NCI-H526 treated with DMSO at 0.1 percent for 48 hours (cell line): ENCODE measurements at regions not wholly inside any gene's neighbourhood (a gene's known extent, or its start where the extent isn't known, plus 50 kb on each side); places are given as distances from the start of the nearest gene placed in this dataset.

Experiments
- DNase-seq: peaks from one replicate; lab custom pipeline; 2025; lab: John Stamatoyannopoulos, UW

- peak; percentile 2 for DNase-seq
These were observed 968.5 kb upstream of the GJE1 start for GRCh38 chr6:141164042-141164743.

- no peak for DNase-seq
These were observed 969.6 kb upstream of the GJE1 start for GRCh38 chr6:141163107-141163506.

GRCh38 chr6:141158740-141159139 is 974.0 kb upstream of the GJE1 start:
- DNase-seq: no peak

GRCh38 chr6:141153563-141153962 is 979.2 kb upstream of the GJE1 start:
- DNase-seq: no peak

- no peak for DNase-seq
These were observed 979.8 kb upstream of the GJE1 start for GRCh38 chr6:141152951-141153350.

GRCh38 chr6:141151710-141152417 is 980.9 kb upstream of the GJE1 start:
- DNase-seq: no peak

GRCh38 chr6:141141870-141142269 is 990.9 kb upstream of the GJE1 start:
- no peak for DNase-seq

- DNase-seq: no peak
These were observed 991.8 kb upstream of the GJE1 start for GRCh38 chr6:141140905-141141304.

GRCh38 chr6:141139461-141139860 is 993.3 kb upstream of the GJE1 start:
- no peak for DNase-seq

GRCh38 chr6:141134723-141135122 is 998.0 kb upstream of the GJE1 start:
- no peak for DNase-seq

- DNase-seq: no peak
These were observed 998.9 kb upstream of the GJE1 start for GRCh38 chr6:141133836-141134235.

- no peak for DNase-seq
These were observed 999.4 kb upstream of the GJE1 start for GRCh38 chr6:141133346-141133745.

- no peak for DNase-seq
These were observed 1001.1 kb upstream of the GJE1 start for GRCh38 chr6:141131616-141132015.

- no peak for DNase-seq
These were observed 1009.2 kb upstream of the GJE1 start for GRCh38 chr6:141123497-141123896.

- no peak for DNase-seq
These were observed 1009.7 kb upstream of the GJE1 start for GRCh38 chr6:141123049-141123448.

GRCh38 chr6:141118991-141119390 is 1013.7 kb upstream of the GJE1 start:
- DNase-seq: no peak

- DNase-seq: no peak
These were observed 1014.9 kb upstream of the GJE1 start for GRCh38 chr6:141117874-141118273.

GRCh38 chr6:141110481-141110880 is 1022.2 kb upstream of the GJE1 start:
- DNase-seq: no peak

- no peak for DNase-seq
These were observed 1025.0 kb upstream of the GJE1 start for GRCh38 chr6:141107591-141108160.

- DNase-seq: no peak
These were observed 1027.2 kb upstream of the GJE1 start for GRCh38 chr6:141105481-141105880.

- no peak for DNase-seq
These were observed 1029.5 kb upstream of the GJE1 start for GRCh38 chr6:141103246-141103645.

- DNase-seq: no peak
These were observed 1035.3 kb upstream of the GJE1 start for GRCh38 chr6:141097471-141097870.

GRCh38 chr6:141095308-141095707 is 1037.4 kb upstream of the GJE1 start:
- DNase-seq: no peak
